HUES64 (cell line): ENCODE measurements at regions not wholly inside any gene's neighbourhood (a gene's known extent, or its start where the extent isn't known, plus 50 kb on each side); places are given as distances from the start of the nearest gene placed in this dataset.
"Not testable (repeated sequence)": the region's sequence is repeated elsewhere in the genome, so short reads cannot be mapped to it uniquely, and the experiment has no call there.

Source experiments
- H3K27ac ChIP-seq: 2 replicates; pipeline ENCODE4 v1.7.0; 2013; ENCODE audit warnings: low read depth, low read length, inconsistent platforms
- H3K27me3 ChIP-seq: 2 replicates; pipeline ENCODE4 v1.6.1; 2013; ENCODE audit warnings: mild to moderate bottlenecking, low read length; ENCODE audit not compliant: insufficient read depth
- H3K36me3 ChIP-seq: 2 replicates; pipeline ENCODE4 v1.6.1; 2013; ENCODE audit warnings: mild to moderate bottlenecking, low read length; ENCODE audit not compliant: insufficient read depth
- H3K4me1 ChIP-seq: 2 replicates; pipeline ENCODE4 v1.6.1; 2013; ENCODE audit warnings: mild to moderate bottlenecking, low read length, moderate library complexity; ENCODE audit not compliant: insufficient read depth
- H3K4me3 ChIP-seq: 2 replicates; pipeline ENCODE4 v1.5.1; 2013; ENCODE audit warnings: mild to moderate bottlenecking, low read length, moderate library complexity
- H3K9ac ChIP-seq: 2 replicates; pipeline ENCODE4 v1.6.1; 2013; ENCODE audit warnings: mild to moderate bottlenecking, low read depth, low read length
- H3K9me3 ChIP-seq: 2 replicates; pipeline ENCODE4 v1.6.1; 2013; ENCODE audit warnings: low read depth, low read length; ENCODE audit not compliant: insufficient read depth
- WGBS: fragments of 150-250, 120-280 bp; methylation state at CpG from one replicate; pipeline ENCODE4 v1.1.7; 2013; ENCODE audit warnings: missing lambda C conversion rate; 5-methylcytosine and 5-hydroxymethylcytosine counted together

- no peak overlapping the region for H3K9ac ChIP-seq
- H3K36me3 ChIP-seq: no peaks in the 10 kb centered on the region
- H3K9me3 ChIP-seq: no peaks in the 10 kb centered on the region
- H3K27ac ChIP-seq: no peak overlapping the region
- 100% methylated on average over 3 of the region's 3 CpGs for WGBS
- H3K4me1 ChIP-seq: no peaks in the 10 kb centered on the region
- H3K27me3 ChIP-seq: no peaks in the 10 kb centered on the region
- H3K4me3 ChIP-seq: no peak overlapping the region
Measured at GRCh38 chr4:33890841-33891240, 2353.5 kb downstream of the ARAP2 start.

DNA sequence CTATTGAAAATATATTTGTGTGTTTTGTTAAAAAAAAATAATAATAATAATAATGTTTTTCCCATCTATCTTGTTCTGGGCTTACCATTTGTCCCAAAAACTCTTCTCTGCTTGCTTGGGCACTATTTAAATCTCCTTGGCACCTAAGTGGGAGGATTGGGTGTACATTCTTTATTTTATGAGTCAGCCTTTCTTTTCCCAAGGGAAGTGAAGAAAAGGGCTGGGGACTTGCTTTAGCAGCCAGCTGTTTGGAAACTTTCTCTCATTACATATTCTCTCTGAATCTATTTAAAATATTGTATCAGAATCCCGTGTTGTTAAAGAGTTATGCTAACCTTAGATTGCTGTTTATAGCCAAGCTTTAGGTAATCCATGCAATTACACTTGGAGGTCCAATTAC lies 2332.4 kb downstream of the ARAP2 start:
- no peaks in the 10 kb centered on the region for H3K27me3 ChIP-seq

DNA sequence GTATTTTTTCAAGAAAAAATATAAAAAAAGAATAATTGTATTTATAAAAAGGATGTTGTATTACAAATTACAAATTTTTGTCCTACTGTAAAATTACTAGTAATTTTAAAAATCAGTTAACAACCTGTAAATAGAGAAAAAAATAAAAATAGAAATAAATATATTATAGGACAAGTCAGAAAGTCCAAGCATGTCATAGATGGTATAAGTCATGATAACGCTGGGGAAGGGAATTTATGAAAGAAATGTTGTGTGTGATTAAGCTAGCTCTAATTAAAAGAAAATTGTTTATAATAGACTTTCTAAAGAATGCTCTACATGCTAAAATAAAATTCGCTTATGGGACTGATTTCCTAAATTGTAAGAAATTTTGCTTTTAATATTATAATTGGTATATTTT lies 2329.9 kb downstream of the ARAP2 start:
- Histone ChIP-seq H3K4me3 (no peak overlapping the region), H3K27ac (no peak overlapping the region), H3K36me3 (no peaks in the 10 kb centered on the region), H3K4me1 (no peaks in the 10 kb centered on the region), H3K9me3 (peaks cover 74% of the 10 kb centered on the region), H3K9ac (no peak overlapping the region), H3K27me3 (no peaks in the 10 kb centered on the region)
- WGBS: 100% methylated on average over 1 of the region's 2 CpGs

More for the DNA sequence above, 2332.4 kb downstream of the ARAP2 start:
- Histone ChIP-seq H3K9ac (no peak overlapping the region), H3K4me3 (no peak overlapping the region), H3K36me3 (no peaks in the 10 kb centered on the region), H3K4me1 (no peaks in the 10 kb centered on the region), H3K27ac (no peak overlapping the region), H3K9me3 (peaks cover 62% of the 10 kb centered on the region)
- WGBS: 100% methylated on average over 1 of the region's 1 CpG

DNA sequence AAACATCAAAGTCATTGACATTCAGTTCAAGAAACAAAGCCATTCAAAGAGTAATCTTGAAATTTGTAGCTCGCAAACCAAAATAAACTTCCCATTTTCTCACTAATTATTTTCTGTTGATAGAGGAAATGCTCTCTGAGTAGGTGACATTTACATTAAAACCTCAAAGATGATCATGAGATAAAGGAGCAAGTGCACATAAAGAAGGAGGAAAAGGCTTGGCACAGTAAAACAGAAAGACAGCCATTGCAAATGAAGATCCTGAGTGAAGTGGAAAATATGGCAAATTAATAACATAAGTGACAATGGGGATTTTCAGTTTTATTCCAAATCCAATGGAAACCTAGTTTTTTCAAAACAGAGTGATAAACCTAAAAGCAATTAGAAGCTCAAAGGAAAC lies 2320.8 kb downstream of the ARAP2 start:
- no CpG with 5 or more reads among the region's 1 CpG for WGBS
- H3K9ac ChIP-seq: no peak overlapping the region
- no peaks in the 10 kb centered on the region for H3K36me3 ChIP-seq
- no peak overlapping the region for H3K27ac ChIP-seq
- H3K27me3 ChIP-seq: no peaks in the 10 kb centered on the region
- no peak overlapping the region for H3K4me3 ChIP-seq
- H3K4me1 ChIP-seq: no peaks in the 10 kb centered on the region
- peaks cover 4% of the 10 kb centered on the region; the same call in 1 of the 2 replicates for H3K9me3 ChIP-seq

DNA sequence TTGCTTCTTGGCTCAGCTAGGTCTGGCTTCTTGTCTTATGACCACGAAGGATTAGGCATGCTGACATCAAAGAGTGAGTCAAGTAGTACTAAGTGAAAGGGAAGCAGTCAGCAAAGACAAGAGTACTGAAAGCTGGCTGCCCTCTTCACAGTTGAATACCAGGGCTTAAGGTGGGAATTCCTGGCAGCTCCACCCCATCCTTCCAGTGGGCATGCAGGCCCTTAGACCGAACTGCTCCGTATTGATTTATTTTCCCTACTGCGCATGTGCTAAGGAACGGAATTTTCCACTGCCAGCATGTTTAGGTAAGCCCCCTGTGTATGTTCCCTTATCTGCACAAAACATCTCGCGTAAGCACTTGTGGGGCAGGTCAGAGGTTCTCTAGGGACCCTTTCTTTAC lies 2320.1 kb downstream of the ARAP2 start:
- Histone ChIP-seq H3K27ac (no peak overlapping the region), H3K36me3 (no peaks in the 10 kb centered on the region), H3K9ac (no peak overlapping the region), H3K4me1 (no peaks in the 10 kb centered on the region), H3K4me3 (no peak overlapping the region), H3K27me3 (no peaks in the 10 kb centered on the region), H3K9me3 (no peaks in the 10 kb centered on the region; the same call in 1 of the 2 replicates)
- WGBS: 85% methylated on average over 7 of the region's 7 CpGs

GRCh38 chr4:33924811-33925210 lies 2319.5 kb downstream of the ARAP2 start:
- no CpG with 5 or more reads among the region's 1 CpG for WGBS
- Histone ChIP-seq H3K9me3 (no peaks in the 10 kb centered on the region; the same call in 1 of the 2 replicates), H3K4me3 (no peak overlapping the region), H3K27me3 (no peaks in the 10 kb centered on the region), H3K9ac (no peak overlapping the region), H3K27ac (no peak overlapping the region; the same call in 1 of the 2 replicates), H3K36me3 (no peaks in the 10 kb centered on the region), H3K4me1 (no peaks in the 10 kb centered on the region)

DNA sequence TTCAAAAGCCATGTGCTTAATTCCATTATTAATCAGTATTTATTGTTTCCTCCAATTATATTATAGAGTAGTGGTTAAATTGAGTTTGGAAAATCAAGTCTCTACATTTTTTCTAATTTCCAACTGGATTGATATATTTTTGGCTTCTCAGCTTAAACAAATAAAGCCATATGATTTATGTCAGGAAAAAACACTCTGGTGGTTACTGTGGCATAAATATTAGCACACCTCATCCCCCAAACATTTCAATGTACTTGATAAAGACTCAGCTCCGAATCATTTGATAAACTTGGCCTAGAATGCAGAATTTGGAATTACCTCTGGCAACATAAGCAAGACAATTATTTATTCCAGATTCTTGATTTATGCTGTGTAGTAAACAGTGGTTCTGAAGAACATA lies 2313.8 kb downstream of the ARAP2 start:
- H3K4me3 ChIP-seq: no peak overlapping the region
- H3K36me3 ChIP-seq: no peaks in the 10 kb centered on the region
- 100% methylated on average over 1 of the region's 1 CpG for whole genome bisulfite sequencing
- no peaks in the 10 kb centered on the region for H3K4me1 ChIP-seq
- H3K9me3 ChIP-seq: no peaks in the 10 kb centered on the region
- no peak overlapping the region for H3K27ac ChIP-seq
- no peak overlapping the region for H3K9ac ChIP-seq
- no peaks in the 10 kb centered on the region for H3K27me3 ChIP-seq

- no peak overlapping the region for H3K27ac ChIP-seq
- H3K9ac ChIP-seq: no peak overlapping the region
- H3K36me3 ChIP-seq: no peaks in the 10 kb centered on the region
- no peaks in the 10 kb centered on the region for H3K9me3 ChIP-seq
- no peak overlapping the region for H3K4me3 ChIP-seq
- WGBS: 92% methylated on average over 2 of the region's 2 CpGs
- no peaks in the 10 kb centered on the region for H3K27me3 ChIP-seq
- H3K4me1 ChIP-seq: no peaks in the 10 kb centered on the region
Measured at GRCh38 chr4:33931026-33931425, 2313.3 kb downstream of the ARAP2 start.

GRCh38 chr4:33940281-33940680 lies 2304.0 kb downstream of the ARAP2 start:
- H3K4me3 ChIP-seq: no peak overlapping the region
- H3K9me3 ChIP-seq: no peaks in the 10 kb centered on the region
- H3K27ac ChIP-seq: no peak overlapping the region
- no peaks in the 10 kb centered on the region for H3K27me3 ChIP-seq
- no peaks in the 10 kb centered on the region for H3K36me3 ChIP-seq
- H3K9ac ChIP-seq: no peak overlapping the region
- no peaks in the 10 kb centered on the region for H3K4me1 ChIP-seq

DNA sequence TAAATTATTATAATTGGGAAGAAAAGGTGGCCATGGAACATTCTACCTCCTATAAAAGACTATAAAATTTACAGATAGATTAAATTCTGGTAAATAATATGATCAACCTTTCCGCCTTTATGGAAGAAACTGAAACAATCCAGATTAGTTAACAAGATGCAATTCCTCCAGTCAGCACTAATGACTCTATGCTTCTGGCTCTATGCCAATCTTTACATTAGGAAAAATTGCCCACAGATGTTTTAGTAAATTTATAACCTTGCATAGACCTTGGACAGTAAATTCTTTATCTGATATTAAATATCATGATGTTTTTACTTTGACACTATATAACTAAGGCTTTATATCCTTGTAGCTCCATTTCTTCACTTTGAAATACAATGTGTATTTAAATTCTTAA lies 2302.5 kb downstream of the ARAP2 start:
- Histone ChIP-seq H3K9ac (no peak overlapping the region), H3K9me3 (no peaks in the 10 kb centered on the region), H3K4me1 (no peaks in the 10 kb centered on the region), H3K27ac (no peak overlapping the region), H3K36me3 (no peaks in the 10 kb centered on the region), H3K4me3 (no peak overlapping the region), H3K27me3 (no peaks in the 10 kb centered on the region)
- WGBS: no CpG with 5 or more reads among the region's 1 CpG

- Histone ChIP-seq H3K9me3 (no peaks in the 10 kb centered on the region), H3K36me3 (no peaks in the 10 kb centered on the region), H3K27ac (no peak overlapping the region), H3K9ac (no peak overlapping the region), H3K4me3 (no peak overlapping the region), H3K4me1 (no peaks in the 10 kb centered on the region), H3K27me3 (no peaks in the 10 kb centered on the region)
Measured at GRCh38 chr4:33948921-33949320, 2295.4 kb downstream of the ARAP2 start.

DNA sequence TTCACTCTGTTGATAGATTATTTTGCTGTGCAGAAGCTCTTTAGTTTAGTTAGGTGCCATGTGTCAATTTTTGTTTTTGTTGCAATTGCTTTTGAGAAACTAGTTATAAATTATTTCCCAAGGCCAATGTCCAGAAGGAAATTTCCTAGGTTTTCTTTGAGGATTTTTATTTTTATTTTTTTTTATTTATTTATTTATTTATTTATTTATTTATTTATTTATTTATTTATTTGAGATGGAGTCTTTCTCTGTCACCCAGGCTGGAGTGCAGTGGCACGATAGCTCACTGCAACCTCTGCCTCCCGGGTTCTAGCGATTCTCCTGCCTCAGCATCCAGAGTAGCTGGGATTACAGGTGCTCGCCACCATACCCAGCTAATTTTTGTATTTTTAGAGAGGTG lies 2290.5 kb downstream of the ARAP2 start:
- not testable (repeated sequence) for H3K9ac ChIP-seq, H3K27ac ChIP-seq, H3K9me3 ChIP-seq, H3K4me1 ChIP-seq, H3K27me3 ChIP-seq, H3K4me3 ChIP-seq, H3K36me3 ChIP-seq
- 92% methylated on average over 4 of the region's 4 CpGs for WGBS
